ENCODE measurements at regions not wholly inside any gene's neighbourhood (a gene's known extent, or its start where the extent isn't known, plus 50 kb on each side); places are given as distances from the start of the nearest gene placed in this dataset.

DNA sequence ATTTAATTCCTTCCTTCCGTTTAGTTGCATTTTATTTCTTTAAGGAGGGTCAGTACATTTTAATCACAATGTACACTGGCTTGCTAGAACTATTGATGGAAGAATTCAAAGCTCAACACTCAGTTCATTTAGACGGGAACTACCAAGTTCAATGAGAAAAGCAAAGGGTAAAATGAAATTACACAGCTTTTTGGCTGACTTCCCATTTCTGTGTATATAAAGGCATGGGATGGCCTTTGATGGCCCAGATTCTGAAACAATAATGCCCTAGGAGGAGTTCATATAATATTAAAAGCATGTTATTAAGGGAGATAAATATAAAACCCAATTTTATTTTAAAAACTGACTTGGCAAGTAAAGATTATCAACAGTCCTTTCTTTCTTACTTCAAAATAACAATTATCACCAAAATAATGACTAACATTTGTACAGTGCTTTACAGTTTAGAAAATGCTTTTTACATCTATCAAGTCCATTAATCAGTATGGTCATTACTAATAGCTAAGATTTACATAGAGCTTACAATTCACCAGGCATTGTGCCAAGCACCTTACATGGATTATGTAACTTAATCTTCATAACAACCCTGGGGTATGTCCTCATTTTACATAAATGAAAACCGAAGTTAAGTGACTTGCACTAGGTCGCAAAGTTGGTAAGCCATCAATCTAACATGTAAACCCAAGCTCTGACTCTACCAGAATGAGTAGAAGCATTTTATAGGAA, 402.4 kb downstream of the OMA1 start:
- no peak for TF ChIP-seq POLR2A (IDR thresholded peaks at IDR 0.05)
- TF ChIP-seq CTCF (IDR thresholded peaks at IDR 0.05 in 4 of 5, conservative IDR thresholded peaks at IDR 0.05 in 1 of 5) = no peak
- in situ Hi-C loops (cut with MboI; ENCODE audit: low sequenced_read_pairs in 4 of 4) = no loop called here
- intact Hi-C loops (cut with DNase I; ENCODE audit: low total_unique reads) = no loop called here
- no peaks in the 10 kb centered on the region for H3K27me3 ChIP-seq
- H3K4me1 ChIP-seq = no peaks in the 10 kb centered on the region
- ATAC-seq (no peak), DNase-seq (no peak)
- H3K4me3 ChIP-seq = no peak overlapping the region
- H3K9me3 ChIP-seq = no peaks in the 10 kb centered on the region
- H3K27ac ChIP-seq = no peak overlapping the region
- no peaks in the 10 kb centered on the region for H3K36me3 ChIP-seq

DNA sequence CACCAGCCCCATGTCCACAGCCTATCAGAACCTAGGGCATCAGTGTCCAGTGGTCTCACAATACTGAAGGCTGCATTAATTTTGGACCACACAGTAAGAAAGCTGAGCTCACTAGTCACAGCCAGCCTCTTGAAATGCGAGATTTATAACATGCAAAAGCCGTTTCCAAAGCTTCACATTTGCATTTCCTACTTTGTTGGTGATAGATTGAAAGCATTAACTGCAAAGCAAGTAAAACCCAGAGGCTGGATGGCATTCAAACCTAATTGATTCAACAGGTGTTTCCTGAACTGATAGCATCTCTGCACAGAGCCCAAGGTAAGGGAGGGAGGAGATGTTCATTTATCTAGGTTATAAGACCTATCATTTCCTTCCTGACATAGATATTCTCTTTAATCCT, 410.1 kb downstream of the OMA1 start:
- TF ChIP-seq CTCF (IDR thresholded peaks at IDR 0.05 in 4 of 5, conservative IDR thresholded peaks at IDR 0.05 in 1 of 5) = no peak
- TF ChIP-seq POLR2A (IDR thresholded peaks at IDR 0.05) = no peak
- no peaks in the 10 kb centered on the region for H3K4me1 ChIP-seq
- ATAC-seq (no peak), DNase-seq (no peak)
- intact Hi-C loops (cut with DNase I; ENCODE audit: low total_unique reads) (no loop called here), in situ Hi-C loops (cut with MboI; ENCODE audit: low sequenced_read_pairs in 4 of 4) (no loop called here)
- H3K4me3 ChIP-seq = no peak overlapping the region
- H3K9me3 ChIP-seq = no peaks in the 10 kb centered on the region
- H3K27me3 ChIP-seq = no peaks in the 10 kb centered on the region
- no peak overlapping the region for H3K27ac ChIP-seq
- H3K36me3 ChIP-seq = no peaks in the 10 kb centered on the region

DNA sequence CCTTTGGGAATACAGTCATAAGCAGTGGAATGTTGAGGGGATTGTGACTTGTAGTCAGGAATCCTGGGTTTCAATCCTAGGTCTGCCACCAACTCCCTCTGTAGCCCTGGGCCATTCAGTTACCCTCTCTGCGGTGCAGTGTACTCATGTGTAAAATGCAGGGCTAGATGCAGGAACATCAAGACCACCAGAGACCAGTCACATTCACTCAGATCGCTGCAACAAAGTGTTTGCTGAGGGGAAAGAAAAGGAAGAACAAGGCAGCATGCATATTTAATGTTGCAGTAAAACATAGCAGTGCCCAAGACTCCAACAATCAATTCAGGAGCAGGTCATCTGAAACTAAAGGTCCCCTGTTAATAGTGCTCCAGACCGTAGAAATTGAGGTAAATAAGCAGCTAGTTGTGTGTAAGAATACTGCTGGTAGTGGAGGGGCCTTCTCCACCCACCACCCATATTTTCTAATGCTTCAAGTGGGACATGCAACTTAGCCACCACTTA, 410.7 kb downstream of the OMA1 start:
- intact Hi-C loops (cut with DNase I; ENCODE audit: low total_unique reads) (no loop called here), in situ Hi-C loops (cut with MboI; ENCODE audit: low sequenced_read_pairs in 4 of 4) (no loop called here)
- H3K4me3 ChIP-seq = no peak overlapping the region
- no peaks in the 10 kb centered on the region for H3K36me3 ChIP-seq
- H3K4me1 ChIP-seq = no peaks in the 10 kb centered on the region
- no peak overlapping the region for H3K27ac ChIP-seq
- TF ChIP-seq CTCF (IDR thresholded peaks at IDR 0.05 in 4 of 5, conservative IDR thresholded peaks at IDR 0.05 in 1 of 5) = no peak
- TF ChIP-seq POLR2A (IDR thresholded peaks at IDR 0.05) = no peak
- DNase-seq (no peak), ATAC-seq (no peak)
- H3K9me3 ChIP-seq = no peaks in the 10 kb centered on the region
- no peaks in the 10 kb centered on the region for H3K27me3 ChIP-seq

DNA sequence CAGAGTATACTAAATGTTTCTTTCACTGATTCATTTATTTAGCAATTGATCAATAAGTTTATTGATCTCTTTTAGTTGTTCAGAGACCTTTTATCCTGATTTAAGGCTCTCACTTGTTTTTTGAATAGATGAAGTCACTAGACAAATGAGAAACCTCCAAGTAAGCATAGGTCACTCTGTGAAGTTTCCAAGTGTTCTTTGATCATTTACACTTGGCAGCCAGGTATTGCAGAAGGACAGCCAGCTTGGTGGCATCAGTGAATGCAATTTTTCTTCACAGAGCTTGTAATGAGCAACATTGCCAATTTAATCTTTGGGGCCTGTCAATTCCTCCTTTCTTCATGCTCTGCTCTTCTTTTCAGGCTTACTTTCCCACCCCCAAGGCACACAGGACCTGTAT, 413.0 kb downstream of the OMA1 start:
- in situ Hi-C loops (cut with MboI; ENCODE audit: low sequenced_read_pairs in 4 of 4) = no loop called here
- Histone ChIP-seq H3K27ac (no peak overlapping the region), H3K4me1 (no peaks in the 10 kb centered on the region), H3K4me3 (no peak overlapping the region), H3K9me3 (no peaks in the 10 kb centered on the region), H3K27me3 (no peaks in the 10 kb centered on the region), H3K36me3 (no peaks in the 10 kb centered on the region)
- DNase-seq (no peak), ATAC-seq (no peak)
- intact Hi-C loops (cut with DNase I; ENCODE audit: low total_unique reads) = no loop called here
- no peak for TF ChIP-seq POLR2A (IDR thresholded peaks at IDR 0.05)
- no peak for TF ChIP-seq CTCF (IDR thresholded peaks at IDR 0.05 in 4 of 5, conservative IDR thresholded peaks at IDR 0.05 in 1 of 5)

GRCh38 chr1:58123051-58123450, 423.5 kb downstream of the OMA1 start:
- intact Hi-C loops (cut with DNase I; ENCODE audit: low total_unique reads) = no loop called here

More at GRCh38 chr1:58123051-58123450, 423.5 kb downstream of the OMA1 start:
- no peak overlapping the region for H3K27ac ChIP-seq
- no peak for ATAC-seq
- H3K9me3 ChIP-seq = no peaks in the 10 kb centered on the region
- no peak for TF ChIP-seq POLR2A (IDR thresholded peaks at IDR 0.05)
- no peak for TF ChIP-seq CTCF (IDR thresholded peaks at IDR 0.05 in 4 of 5, conservative IDR thresholded peaks at IDR 0.05 in 1 of 5)
- in situ Hi-C loops (cut with MboI; ENCODE audit: low sequenced_read_pairs in 4 of 4) = no loop called here
- no peaks in the 10 kb centered on the region for H3K4me1 ChIP-seq
- no peak for DNase-seq
- H3K4me3 ChIP-seq = no peak overlapping the region
- no peaks in the 10 kb centered on the region for H3K36me3 ChIP-seq
- no peaks in the 10 kb centered on the region for H3K27me3 ChIP-seq
